T-helper 9 cell (primary cell): ENCODE measurements at regions not wholly inside any gene's neighbourhood (a gene's known extent, or its start where the extent isn't known, plus 50 kb on each side); places are given as distances from the start of the nearest gene placed in this dataset.
"Not testable (repeated sequence)": the region's sequence is repeated elsewhere in the genome, so short reads cannot be mapped to it uniquely, and the experiment has no call there.

Experiments used
- DNase-seq: peaks from one replicate; pipeline ENCODE4 v3.0.0-alpha.2; 2020

- no peak for DNase-seq
These were observed 50.9 kb upstream of the PTPDC1 start for GRCh38 chr9:94033383-94033782.

GRCh38 chr9:94031946-94032345, 52.3 kb upstream of the PTPDC1 start:
- DNase-seq = no peak

GRCh38 chr9:94031380-94031779, 52.9 kb upstream of the PTPDC1 start:
- no peak for DNase-seq

GRCh38 chr9:94030318-94031179, 53.7 kb upstream of the PTPDC1 start:
- DNase-seq = peak; percentile 69

GRCh38 chr9:94029932-94030317, 54.3 kb upstream of the PTPDC1 start:
- DNase-seq = no peak

GRCh38 chr9:94026816-94027215, 57.4 kb upstream of the PTPDC1 start:
- DNase-seq = no peak

- DNase-seq = not testable (repeated sequence)
These were observed 61.8 kb upstream of the PTPDC1 start for GRCh38 chr9:94022476-94022875.

- DNase-seq = not testable (repeated sequence)
These were observed 63.4 kb upstream of the PTPDC1 start for GRCh38 chr9:94020836-94021235.

- DNase-seq = no peak
These were observed 63.5 kb upstream of the BARX1 start for GRCh38 chr9:94018628-94019027.

- no peak for DNase-seq
These were observed 62.9 kb upstream of the BARX1 start for GRCh38 chr9:94017939-94018531.

- no peak for DNase-seq
These were observed 61.6 kb upstream of the BARX1 start for GRCh38 chr9:94016744-94017143.

GRCh38 chr9:94014920-94015319, 59.8 kb upstream of the BARX1 start:
- DNase-seq = no peak

- DNase-seq = no peak
These were observed 59.0 kb upstream of the BARX1 start for GRCh38 chr9:94014066-94014654.

- DNase-seq = no peak
These were observed 55.9 kb upstream of the BARX1 start for GRCh38 chr9:94010980-94011533.

GRCh38 chr9:94005272-94005901, 50.2 kb upstream of the BARX1 start:
- no peak for DNase-seq
